Brain microvascular endothelial cell (primary cell): ENCODE measurements at regions not wholly inside any gene's neighbourhood (a gene's known extent, or its start where the extent isn't known, plus 50 kb on each side); places are given as distances from the start of the nearest gene placed in this dataset.
"Not testable (repeated sequence)": the region's sequence is repeated elsewhere in the genome, so short reads cannot be mapped to it uniquely, and the experiment has no call there.

Experiments used
- DNase-seq: peaks from one replicate; pipeline ENCODE4 v3.0.0-alpha.2; 2020
- H3K27ac ChIP-seq: fragments of 250-450 bp; sonication (Bioruptor Pico); 2 replicates; pipeline ENCODE4 v1.5.1; 2020; ENCODE audit warnings: mild to moderate bottlenecking, moderate library complexity
- H3K27me3 ChIP-seq: fragments of 250-450 bp; sonication (Bioruptor Pico); replicated peaks from 2 replicates; pipeline ENCODE4 v1.5.1; 2020; ENCODE audit warnings: mild to moderate bottlenecking
- H3K36me3 ChIP-seq: fragments of 250-450 bp; sonication (Bioruptor Pico); replicated peaks from 2 replicates; pipeline ENCODE4 v1.5.1; 2020; ENCODE audit warnings: mild to moderate bottlenecking
- H3K4me3 ChIP-seq: 2 replicates; pipeline ENCODE4 v1.5.1; 2011; ENCODE audit warnings: low read depth, mild to moderate bottlenecking, control low read depth, low read length, moderate library complexity
- CTCF ChIP-seq: IDR thresholded peaks from 2 replicates; pipeline ENCODE4 v1.5.1; 2011; ENCODE audit warnings: low read depth, mild to moderate bottlenecking, moderate library complexity, low read length, control low read depth, inconsistent platforms; ENCODE audit errors: missing control alignments
- in situ Hi-C: cut with HindIII; loops from 2 replicates; pipeline ENCODE4 v1.10.0; 2017; ENCODE audit warnings: low sequenced_read_pairs, low pct_ligation_motif_present

- no peak for DNase-seq
- in situ Hi-C loops = no loop called here
- Histone ChIP-seq H3K4me3 (no peak overlapping the region), H3K27me3 (no peaks in the 10 kb centered on the region), H3K27ac (no peak overlapping the region), H3K36me3 (no peaks in the 10 kb centered on the region)
- no peak for TF ChIP-seq CTCF
Observed at GRCh38 chrX:65586491-65586890, 51.9 kb upstream of the LAS1L start.

- H3K27me3 ChIP-seq, H3K36me3 ChIP-seq, in situ Hi-C loops, H3K27ac ChIP-seq, H3K4me3 ChIP-seq, DNase-seq: not testable (repeated sequence)
Observed at GRCh38 chrX:65585226-65585625, 50.6 kb upstream of the LAS1L start.
